ENCODE measurements at regions not wholly inside any gene's neighbourhood (a gene's known extent, or its start where the extent isn't known, plus 50 kb on each side); places are given as distances from the start of the nearest gene placed in this dataset.
A peak's percentile ranks its signal among the peaks of the same experiment; 100 is the strongest.

GRCh38 chr21:26412885-26413284, 160.2 kb downstream of the CYYR1 start:
- Histone ChIP-seq H3K27me3 (no peaks in the 10 kb centered on the region), H3K36me3 (no peaks in the 10 kb centered on the region), H3K4me3 (no peak overlapping the region), H3K9me3 (no peaks in the 10 kb centered on the region)
- DNase-seq = no peak

GRCh38 chr21:26409735-26410134, 163.4 kb downstream of the CYYR1 start:
- Histone ChIP-seq H3K4me3 (no peak overlapping the region), H3K36me3 (no peaks in the 10 kb centered on the region), H3K27me3 (no peaks in the 10 kb centered on the region), H3K9me3 (no peaks in the 10 kb centered on the region)
- no peak for DNase-seq

- Histone ChIP-seq H3K36me3 (no peaks in the 10 kb centered on the region), H3K9me3 (no peaks in the 10 kb centered on the region), H3K27me3 (no peaks in the 10 kb centered on the region), H3K4me3 (no peak overlapping the region)
- no peak for DNase-seq
These were observed 164.6 kb downstream of the CYYR1 start for GRCh38 chr21:26408511-26408910.

GRCh38 chr21:26406526-26406925, 166.6 kb downstream of the CYYR1 start:
- no peaks in the 10 kb centered on the region for H3K36me3 ChIP-seq
- DNase-seq = no peak
- peak overlapping the region; percentile 43 for H3K4me3 ChIP-seq
- H3K27me3 ChIP-seq = no peaks in the 10 kb centered on the region
- no peaks in the 10 kb centered on the region for H3K9me3 ChIP-seq

GRCh38 chr21:26405735-26406361, 167.2 kb downstream of the CYYR1 start:
- Histone ChIP-seq H3K27me3 (no peaks in the 10 kb centered on the region), H3K4me3 (peak overlapping the region; percentile 43), H3K36me3 (no peaks in the 10 kb centered on the region), H3K9me3 (no peaks in the 10 kb centered on the region)
- DNase-seq = peak; percentile 68

GRCh38 chr21:26405071-26405470, 168.0 kb downstream of the CYYR1 start:
- no peaks in the 10 kb centered on the region for H3K9me3 ChIP-seq
- DNase-seq = peak; percentile 12
- no peaks in the 10 kb centered on the region for H3K27me3 ChIP-seq
- H3K36me3 ChIP-seq = no peaks in the 10 kb centered on the region
- H3K4me3 ChIP-seq = no peak overlapping the region

GRCh38 chr21:26404288-26404687, 168.8 kb downstream of the CYYR1 start:
- Histone ChIP-seq H3K27me3 (no peaks in the 10 kb centered on the region), H3K36me3 (no peaks in the 10 kb centered on the region), H3K4me3 (no peak overlapping the region), H3K9me3 (no peaks in the 10 kb centered on the region)
- DNase-seq = no peak

- H3K36me3 ChIP-seq = no peaks in the 10 kb centered on the region
- H3K27me3 ChIP-seq = no peaks in the 10 kb centered on the region
- H3K4me3 ChIP-seq = no peak overlapping the region
- DNase-seq = no peak
- no peaks in the 10 kb centered on the region for H3K9me3 ChIP-seq
These were observed 169.8 kb downstream of the CYYR1 start for GRCh38 chr21:26403321-26403720.

- no peaks in the 10 kb centered on the region for H3K36me3 ChIP-seq
- no peaks in the 10 kb centered on the region for H3K9me3 ChIP-seq
- no peaks in the 10 kb centered on the region for H3K27me3 ChIP-seq
- DNase-seq = no peak
- no peak overlapping the region for H3K4me3 ChIP-seq
These were observed 175.5 kb downstream of the CYYR1 start for GRCh38 chr21:26397545-26397944.

- DNase-seq = no peak
- Histone ChIP-seq H3K9me3 (no peaks in the 10 kb centered on the region), H3K4me3 (no peak overlapping the region), H3K27me3 (no peaks in the 10 kb centered on the region), H3K36me3 (no peaks in the 10 kb centered on the region)
These were observed 178.7 kb downstream of the CYYR1 start for GRCh38 chr21:26394341-26394740.

- DNase-seq = no peak
- Histone ChIP-seq H3K4me3 (no peak overlapping the region), H3K27me3 (no peaks in the 10 kb centered on the region), H3K9me3 (0 out of 2 replicates have a peak, but pooled peaks cover 3% of the 10 kb centered on the region), H3K36me3 (no peaks in the 10 kb centered on the region)
These were observed 181.9 kb downstream of the CYYR1 start for GRCh38 chr21:26391166-26391565.

GRCh38 chr21:26389971-26390641, 183.0 kb downstream of the CYYR1 start:
- no peak overlapping the region for H3K4me3 ChIP-seq
- H3K36me3 ChIP-seq = no peaks in the 10 kb centered on the region
- peak; percentile 68 for DNase-seq

GRCh38 chr21:26388731-26389231, 184.3 kb downstream of the CYYR1 start:
- DNase-seq = no peak

More at GRCh38 chr21:26389971-26390641, 183.0 kb downstream of the CYYR1 start:
- Histone ChIP-seq H3K27me3 (no peaks in the 10 kb centered on the region), H3K9me3 (0 out of 2 replicates have a peak, but pooled peaks cover 3% of the 10 kb centered on the region)

GRCh38 chr21:26385721-26386120, 187.4 kb downstream of the CYYR1 start:
- H3K4me3 ChIP-seq = no peak overlapping the region
- H3K36me3 ChIP-seq = no peaks in the 10 kb centered on the region
- H3K27me3 ChIP-seq = no peaks in the 10 kb centered on the region
- no peak for DNase-seq
- H3K9me3 ChIP-seq = 0 out of 2 replicates have a peak, but pooled peaks cover 3% of the 10 kb centered on the region

More at GRCh38 chr21:26388731-26389231, 184.3 kb downstream of the CYYR1 start:
- Histone ChIP-seq H3K9me3 (0 out of 2 replicates have a peak, but pooled peaks cover 3% of the 10 kb centered on the region), H3K4me3 (no peak overlapping the region), H3K36me3 (no peaks in the 10 kb centered on the region), H3K27me3 (no peaks in the 10 kb centered on the region)

- Histone ChIP-seq H3K9me3 (no peaks in the 10 kb centered on the region), H3K4me3 (no peak overlapping the region), H3K27me3 (no peaks in the 10 kb centered on the region), H3K36me3 (no peaks in the 10 kb centered on the region)
- no peak for DNase-seq
These were observed 193.5 kb downstream of the CYYR1 start for GRCh38 chr21:26379561-26379960.

- no peak for DNase-seq
- H3K36me3 ChIP-seq = no peaks in the 10 kb centered on the region
- no peaks in the 10 kb centered on the region for H3K27me3 ChIP-seq
- H3K9me3 ChIP-seq = no peaks in the 10 kb centered on the region
- no peak overlapping the region for H3K4me3 ChIP-seq
These were observed 195.9 kb downstream of the CYYR1 start for GRCh38 chr21:26377111-26377694.

GRCh38 chr21:26374817-26375216, 198.3 kb downstream of the CYYR1 start:
- Histone ChIP-seq H3K27me3 (no peaks in the 10 kb centered on the region), H3K4me3 (no peak overlapping the region), H3K9me3 (no peaks in the 10 kb centered on the region), H3K36me3 (no peaks in the 10 kb centered on the region)
- no peak for DNase-seq

Measured in MG63 (cell line).